Epithelial cell of proximal tubule (primary cell): ENCODE measurements at regions not wholly inside any gene's neighbourhood (a gene's known extent, or its start where the extent isn't known, plus 50 kb on each side); places are given as distances from the start of the nearest gene placed in this dataset.

Source experiments
- DNase-seq: peaks from one replicate; pipeline ENCODE4 v3.0.0-alpha.2; 2011; ENCODE audit warnings: low read depth
- H3K4me3 ChIP-seq: 2 replicates; pipeline ENCODE4 v1.5.1; 2011; ENCODE audit warnings: low read depth, mild to moderate bottlenecking, low read length
- TF ChIP-seq, protein P1 (sequence below): conservative IDR thresholded peaks from 2 replicates; pipeline ENCODE4 v1.5.1; 2012; ENCODE audit warnings: low read depth, mild to moderate bottlenecking, low read length

GRCh38 chr3:31407665-31408064 lies 125.1 kb upstream of the STT3B start:
- no peak overlapping the region for H3K4me3 ChIP-seq
- TF ChIP-seq, protein P1, sequence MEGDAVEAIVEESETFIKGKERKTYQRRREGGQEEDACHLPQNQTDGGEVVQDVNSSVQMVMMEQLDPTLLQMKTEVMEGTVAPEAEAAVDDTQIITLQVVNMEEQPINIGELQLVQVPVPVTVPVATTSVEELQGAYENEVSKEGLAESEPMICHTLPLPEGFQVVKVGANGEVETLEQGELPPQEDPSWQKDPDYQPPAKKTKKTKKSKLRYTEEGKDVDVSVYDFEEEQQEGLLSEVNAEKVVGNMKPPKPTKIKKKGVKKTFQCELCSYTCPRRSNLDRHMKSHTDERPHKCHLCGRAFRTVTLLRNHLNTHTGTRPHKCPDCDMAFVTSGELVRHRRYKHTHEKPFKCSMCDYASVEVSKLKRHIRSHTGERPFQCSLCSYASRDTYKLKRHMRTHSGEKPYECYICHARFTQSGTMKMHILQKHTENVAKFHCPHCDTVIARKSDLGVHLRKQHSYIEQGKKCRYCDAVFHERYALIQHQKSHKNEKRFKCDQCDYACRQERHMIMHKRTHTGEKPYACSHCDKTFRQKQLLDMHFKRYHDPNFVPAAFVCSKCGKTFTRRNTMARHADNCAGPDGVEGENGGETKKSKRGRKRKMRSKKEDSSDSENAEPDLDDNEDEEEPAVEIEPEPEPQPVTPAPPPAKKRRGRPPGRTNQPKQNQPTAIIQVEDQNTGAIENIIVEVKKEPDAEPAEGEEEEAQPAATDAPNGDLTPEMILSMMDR, result no peak
- no peak for DNase-seq

- H3K4me3 ChIP-seq, result no peak overlapping the region
- DNase-seq, result no peak
- TF ChIP-seq, protein P1, result no peak
These were observed 124.0 kb upstream of the STT3B start for GRCh38 chr3:31408720-31409119.

- no peak for DNase-seq
- TF ChIP-seq, protein P1, result no peak
- H3K4me3 ChIP-seq, result no peak overlapping the region
These were observed 123.3 kb upstream of the STT3B start for GRCh38 chr3:31409389-31409788.

- no peak overlapping the region for H3K4me3 ChIP-seq
- DNase-seq, result no peak
- TF ChIP-seq, protein P1, result no peak
These were observed 122.9 kb upstream of the STT3B start for GRCh38 chr3:31409866-31410265.

DNA sequence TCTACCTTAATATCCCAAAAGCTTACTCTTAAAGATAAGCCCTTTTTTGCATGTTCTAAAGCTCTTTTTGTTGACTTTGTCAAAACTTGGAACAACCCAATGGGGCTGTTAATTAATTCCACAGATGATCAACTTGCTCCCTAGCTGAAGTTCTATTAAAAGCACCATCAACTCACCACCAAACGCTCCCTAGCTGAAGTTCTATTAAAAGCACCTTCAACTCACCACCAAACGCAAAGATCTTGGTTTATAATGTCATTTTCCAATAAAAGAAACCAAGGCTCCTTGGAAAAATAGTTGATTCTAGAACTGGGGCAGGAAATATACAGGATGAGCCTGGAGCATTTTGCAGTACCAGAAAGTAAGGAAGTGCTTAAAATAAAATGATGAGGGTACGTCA lies 122.3 kb upstream of the STT3B start:
- no peak overlapping the region for H3K4me3 ChIP-seq
- TF ChIP-seq, protein P1, result no peak

GRCh38 chr3:31412832-31413231 lies 119.9 kb upstream of the STT3B start:
- no peak for DNase-seq
- TF ChIP-seq, protein P1, result no peak
- no peak overlapping the region for H3K4me3 ChIP-seq

More for the DNA sequence above, 122.3 kb upstream of the STT3B start:
- DNase-seq, result no peak

DNA sequence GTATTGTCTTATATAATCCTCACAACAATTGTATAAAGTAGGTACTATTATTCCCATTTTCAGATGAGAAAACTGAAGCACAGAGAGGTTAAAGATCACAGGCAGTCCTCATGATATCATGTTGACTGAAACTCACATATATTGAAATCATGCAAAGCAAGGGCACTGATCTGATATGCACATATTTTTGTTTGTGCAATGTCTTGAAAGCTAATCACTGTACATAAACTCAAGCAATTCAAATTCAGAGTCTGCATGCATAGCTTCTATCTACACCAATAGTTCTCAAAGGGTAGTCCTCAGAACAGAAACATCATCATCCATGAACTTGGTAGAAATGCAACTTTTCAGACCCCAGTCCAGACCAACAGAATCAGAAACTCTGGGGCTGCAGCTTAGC lies 119.2 kb upstream of the STT3B start:
- no peak overlapping the region for H3K4me3 ChIP-seq

More for the DNA sequence above, 119.2 kb upstream of the STT3B start:
- TF ChIP-seq, protein P1, result no peak
- no peak for DNase-seq
